ENCODE measurements at regions not wholly inside any gene's neighbourhood (a gene's known extent, or its start where the extent isn't known, plus 50 kb on each side); places are given as distances from the start of the nearest gene placed in this dataset. TPM values are rescaled to one million over a fixed set of nuclear protein-coding genes. Genes with fewer than 3 reads are reported as not detected.

GRCh38 chr14:85475113-85475512 lies 54.8 kb upstream of the FLRT2 start:
- DNase-seq, result no peak
- Histone ChIP-seq H3K9me3 (ENCODE audit: low read length) (no peaks in the 10 kb centered on the region), H3K27ac (ENCODE audit: low read length) (no peak overlapping the region), H2AFZ (ENCODE audit: low read length) (no peak overlapping the region), H3K4me3 (ENCODE audit: low read length) (no peak overlapping the region), H3K9ac (ENCODE audit: low read length) (no peak overlapping the region), H3K4me1 (ENCODE audit: low read length) (no peaks in the 10 kb centered on the region), H3K4me2 (ENCODE audit: low read depth, low read length, poor library complexity, severe bottlenecking) (no peak overlapping the region), H4K20me1 (ENCODE audit: insufficient read depth, low read depth, low read length) (no peaks in the 10 kb centered on the region), H3K79me2 (ENCODE audit: low read length) (no peaks in the 10 kb centered on the region), H3K9me2 (replicated peaks; ENCODE audit: insufficient read depth, low read length) (no peaks in the 10 kb centered on the region), H3K36me3 (ENCODE audit: insufficient read depth, low read length) (no peaks in the 10 kb centered on the region), H3K27me3 (ENCODE audit: low read length) (no peaks in the 10 kb centered on the region)

- H3K9me2 ChIP-seq (replicated peaks; ENCODE audit: insufficient read depth, low read length), result no peaks in the 10 kb centered on the region
- H3K4me3 ChIP-seq (ENCODE audit: low read length), result no peak overlapping the region
- no peak overlapping the region for H3K27ac ChIP-seq (ENCODE audit: low read length)
- no peak overlapping the region for H3K4me2 ChIP-seq (ENCODE audit: low read depth, low read length, poor library complexity, severe bottlenecking)
- H3K27me3 ChIP-seq (ENCODE audit: low read length), result 0 out of 2 replicates have a peak, but pooled peaks cover 8% of the 10 kb centered on the region
- no peaks in the 10 kb centered on the region for H3K4me1 ChIP-seq (ENCODE audit: low read length)
- H3K36me3 ChIP-seq (ENCODE audit: insufficient read depth, low read length), result no peaks in the 10 kb centered on the region
- no peaks in the 10 kb centered on the region for H4K20me1 ChIP-seq (ENCODE audit: insufficient read depth, low read depth, low read length)
- no peaks in the 10 kb centered on the region for H3K9me3 ChIP-seq (ENCODE audit: low read length)
- no peaks in the 10 kb centered on the region for H3K79me2 ChIP-seq (ENCODE audit: low read length)
- no peak for DNase-seq
- no peak overlapping the region for H3K9ac ChIP-seq (ENCODE audit: low read length)
- no peak overlapping the region for H2AFZ ChIP-seq (ENCODE audit: low read length)
Measured at GRCh38 chr14:85479306-85479705, 50.6 kb upstream of the FLRT2 start.

DNA sequence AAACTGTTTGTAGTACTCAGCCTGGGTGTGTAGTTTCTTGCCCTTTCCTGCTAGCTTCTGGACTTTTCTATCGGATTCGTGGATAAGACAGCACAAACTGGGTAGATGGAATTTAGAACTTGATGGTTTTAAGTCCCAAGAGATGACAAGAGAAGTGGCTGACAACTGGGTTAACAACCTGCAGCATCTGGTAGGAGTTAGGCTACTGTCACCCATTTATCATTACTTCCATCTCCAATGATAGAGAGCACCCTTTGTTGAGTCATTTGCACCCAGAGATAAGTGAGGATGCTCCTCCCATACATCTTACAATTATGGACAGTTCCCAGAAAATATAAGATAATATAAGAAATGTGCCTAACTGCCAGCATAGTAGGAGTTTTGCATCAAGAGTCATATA lies 50.2 kb upstream of the FLRT2 start:
- Histone ChIP-seq H3K36me3 (ENCODE audit: insufficient read depth, low read length) (no peaks in the 10 kb centered on the region), H3K4me1 (ENCODE audit: low read length) (no peaks in the 10 kb centered on the region), H4K20me1 (ENCODE audit: insufficient read depth, low read depth, low read length) (no peaks in the 10 kb centered on the region), H3K9ac (ENCODE audit: low read length) (no peak overlapping the region), H3K9me3 (ENCODE audit: low read length) (no peaks in the 10 kb centered on the region), H3K27ac (ENCODE audit: low read length) (no peak overlapping the region), H3K4me2 (ENCODE audit: low read depth, low read length, poor library complexity, severe bottlenecking) (no peak overlapping the region), H3K79me2 (ENCODE audit: low read length) (no peaks in the 10 kb centered on the region), H2AFZ (ENCODE audit: low read length) (no peak overlapping the region), H3K4me3 (ENCODE audit: low read length) (no peak overlapping the region), H3K9me2 (replicated peaks; ENCODE audit: insufficient read depth, low read length) (no peaks in the 10 kb centered on the region), H3K27me3 (ENCODE audit: low read length) (0 out of 2 replicates have a peak, but pooled peaks cover 8% of the 10 kb centered on the region)
- DNase-seq, result no peak

Small RNA genes lying in the stretch of these regions (small RNA-seq; reads per million reads assigned to genes)
- gene AL161713.1 (not detected), gene AL163642.1 (not detected), gene RF00017 (not detected), gene RNU6-976P (not detected), gene RNU6ATAC28P (not detected), gene RNU7-51P (not detected)
